ENCODE measurements at regions not wholly inside any gene's neighbourhood (a gene's known extent, or its start where the extent isn't known, plus 50 kb on each side); places are given as distances from the start of the nearest gene placed in this dataset.

DNA sequence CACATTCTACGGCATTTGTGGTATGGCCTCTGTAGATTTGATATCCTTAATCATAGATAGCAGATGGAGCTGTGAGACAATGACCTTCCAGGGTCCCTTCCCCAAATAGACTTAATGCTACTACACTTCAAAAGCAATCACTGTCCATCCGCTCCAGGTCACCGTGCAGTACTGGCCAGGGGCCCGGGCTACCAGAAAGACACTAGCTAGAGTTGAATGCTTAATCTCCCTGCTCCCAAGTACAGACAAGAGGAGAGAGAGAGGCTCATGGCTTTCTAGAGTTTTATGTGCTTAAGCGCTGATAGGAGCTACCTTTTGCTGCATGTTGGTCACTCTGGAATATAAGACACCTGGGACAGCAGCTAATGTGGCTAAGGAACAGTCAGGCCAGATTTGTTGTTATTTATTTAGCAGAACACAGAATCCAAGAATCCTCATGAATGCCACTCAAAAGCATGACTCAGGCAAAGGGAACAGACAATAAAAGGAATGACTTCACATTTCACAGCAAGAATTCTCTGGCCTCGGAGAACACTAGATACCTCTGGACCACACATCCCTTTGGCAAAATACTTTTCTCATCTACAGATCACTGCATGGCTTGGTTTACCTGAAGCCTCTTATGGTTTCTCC is 165.0 kb downstream of the LACC1 start:
- DNase-seq = peak; percentile 27
- Mint-ChIP-seq H3K36me3 (ENCODE audit: low read depth) (no peaks in the 10 kb centered on the region), H3K4me1 (ENCODE audit: low read depth) (peaks cover 5% of the 10 kb centered on the region; the same call in 1 of the 2 replicates), H3K4me3 (no peak overlapping the region), H3K9me3 (no peaks in the 10 kb centered on the region), H3K27me3 (ENCODE audit: insufficient read depth) (peaks cover 27% of the 10 kb centered on the region), H3K27ac (no peak overlapping the region)
- TF ChIP-seq, protein P1, sequence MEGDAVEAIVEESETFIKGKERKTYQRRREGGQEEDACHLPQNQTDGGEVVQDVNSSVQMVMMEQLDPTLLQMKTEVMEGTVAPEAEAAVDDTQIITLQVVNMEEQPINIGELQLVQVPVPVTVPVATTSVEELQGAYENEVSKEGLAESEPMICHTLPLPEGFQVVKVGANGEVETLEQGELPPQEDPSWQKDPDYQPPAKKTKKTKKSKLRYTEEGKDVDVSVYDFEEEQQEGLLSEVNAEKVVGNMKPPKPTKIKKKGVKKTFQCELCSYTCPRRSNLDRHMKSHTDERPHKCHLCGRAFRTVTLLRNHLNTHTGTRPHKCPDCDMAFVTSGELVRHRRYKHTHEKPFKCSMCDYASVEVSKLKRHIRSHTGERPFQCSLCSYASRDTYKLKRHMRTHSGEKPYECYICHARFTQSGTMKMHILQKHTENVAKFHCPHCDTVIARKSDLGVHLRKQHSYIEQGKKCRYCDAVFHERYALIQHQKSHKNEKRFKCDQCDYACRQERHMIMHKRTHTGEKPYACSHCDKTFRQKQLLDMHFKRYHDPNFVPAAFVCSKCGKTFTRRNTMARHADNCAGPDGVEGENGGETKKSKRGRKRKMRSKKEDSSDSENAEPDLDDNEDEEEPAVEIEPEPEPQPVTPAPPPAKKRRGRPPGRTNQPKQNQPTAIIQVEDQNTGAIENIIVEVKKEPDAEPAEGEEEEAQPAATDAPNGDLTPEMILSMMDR (IDR thresholded peaks at IDR 0.05) = no peak

DNA sequence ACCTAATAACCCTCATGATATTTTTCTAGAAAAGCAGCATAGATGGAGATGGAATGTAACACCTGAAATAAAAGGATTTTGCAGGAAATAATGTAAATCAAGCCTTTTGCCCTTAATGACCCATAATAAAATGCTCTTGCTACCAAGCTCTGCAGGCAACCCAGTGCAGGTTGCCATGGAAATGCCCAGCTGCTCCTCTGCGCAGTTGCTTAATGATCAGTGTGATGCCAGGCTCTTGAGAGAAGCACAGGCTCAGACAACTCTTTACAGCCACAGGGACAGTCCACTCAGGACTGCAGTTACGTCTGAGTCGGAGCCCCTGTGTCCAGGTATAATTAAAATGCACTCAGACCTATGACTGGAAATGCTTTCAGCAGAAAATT is 165.5 kb downstream of the LACC1 start:
- no peak overlapping the region for H3K27ac Mint-ChIP-seq
- H3K36me3 Mint-ChIP-seq (ENCODE audit: low read depth) = no peaks in the 10 kb centered on the region
- DNase-seq = no peak
- H3K9me3 Mint-ChIP-seq = no peaks in the 10 kb centered on the region
- H3K27me3 Mint-ChIP-seq (ENCODE audit: insufficient read depth) = peaks cover 27% of the 10 kb centered on the region
- no peak overlapping the region for H3K4me3 Mint-ChIP-seq
- peaks cover 5% of the 10 kb centered on the region; the same call in 1 of the 2 replicates for H3K4me1 Mint-ChIP-seq (ENCODE audit: low read depth)
- TF ChIP-seq, protein P1 (IDR thresholded peaks at IDR 0.05) = no peak

- Mint-ChIP-seq H3K4me3 (no peak overlapping the region), H3K27me3 (ENCODE audit: insufficient read depth) (peaks cover 26% of the 10 kb centered on the region), H3K27ac (no peak overlapping the region), H3K36me3 (ENCODE audit: low read depth) (no peaks in the 10 kb centered on the region), H3K4me1 (ENCODE audit: low read depth) (0 out of 2 replicates have a peak, but pooled peaks cover 5% of the 10 kb centered on the region), H3K9me3 (no peaks in the 10 kb centered on the region)
- TF ChIP-seq, protein P1 (IDR thresholded peaks at IDR 0.05) = no peak
- DNase-seq = no peak
These were observed 166.7 kb downstream of the LACC1 start for GRCh38 chr13:44046428-44046827.

DNA sequence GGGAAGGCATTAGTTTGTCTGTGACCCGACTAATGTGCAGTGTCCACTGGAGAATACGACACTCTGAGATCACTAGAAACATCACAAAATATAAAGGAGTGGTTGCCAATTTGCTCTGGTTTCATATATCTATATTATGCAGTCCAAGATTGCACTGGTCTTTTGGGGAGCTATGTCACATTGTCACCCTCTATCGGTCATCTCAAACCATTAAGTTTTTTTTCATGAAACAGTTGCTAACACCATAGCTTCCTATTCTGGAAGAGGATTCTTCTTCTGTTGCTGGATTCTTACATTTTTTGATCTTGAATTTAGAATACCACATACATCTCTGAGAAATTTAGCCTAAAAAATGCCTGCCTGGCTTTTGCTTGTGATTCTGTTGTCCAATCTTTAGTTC is 168.6 kb downstream of the LACC1 start:
- H3K4me1 Mint-ChIP-seq (ENCODE audit: low read depth) = peaks cover 19% of the 10 kb centered on the region
- no peak overlapping the region for H3K4me3 Mint-ChIP-seq
- no peak overlapping the region for H3K27ac Mint-ChIP-seq
- TF ChIP-seq, protein P1 (IDR thresholded peaks at IDR 0.05) = peak; percentile 71
- H3K36me3 Mint-ChIP-seq (ENCODE audit: low read depth) = no peaks in the 10 kb centered on the region
- DNase-seq = peak; percentile 17
- H3K9me3 Mint-ChIP-seq = no peaks in the 10 kb centered on the region
- peaks cover 26% of the 10 kb centered on the region for H3K27me3 Mint-ChIP-seq (ENCODE audit: insufficient read depth)

DNA sequence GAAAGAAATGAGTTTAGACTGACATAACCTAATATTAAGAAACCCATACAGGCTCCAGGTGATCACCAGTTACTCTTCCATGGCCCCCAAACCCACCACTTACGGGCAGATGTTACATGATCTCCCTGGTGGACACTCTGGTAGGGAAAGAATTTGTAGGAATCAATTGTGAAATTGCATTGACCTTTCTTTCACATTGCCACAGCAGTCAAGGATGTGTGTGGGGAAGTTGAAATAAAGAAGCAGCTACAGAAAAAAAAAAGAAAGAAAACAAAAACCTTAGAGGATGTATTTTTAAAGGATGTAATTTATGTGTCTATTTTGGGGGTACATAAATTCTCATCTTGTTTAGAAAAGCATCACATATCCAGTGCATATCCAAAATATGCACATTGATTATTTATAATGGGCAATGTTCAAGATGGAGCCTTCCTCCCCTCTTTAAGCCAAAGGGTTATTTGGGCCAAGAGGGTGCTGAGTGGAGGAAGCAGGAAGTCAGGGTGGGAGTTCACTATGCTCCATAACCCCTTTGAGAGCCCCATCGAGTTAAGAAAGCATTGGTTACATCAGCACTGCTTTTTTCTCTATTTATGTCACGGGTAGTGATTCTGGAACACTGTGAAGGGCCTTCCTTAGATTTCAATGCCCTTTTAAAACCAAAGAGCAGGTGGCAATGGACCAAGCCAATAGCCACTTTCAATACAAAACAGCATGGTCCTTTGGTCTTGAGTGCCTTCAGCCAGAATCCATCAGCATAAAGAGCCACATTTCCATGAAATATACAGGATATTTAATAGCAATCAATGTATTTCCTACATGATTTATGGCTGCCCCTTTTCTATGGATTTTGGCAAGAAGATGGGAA is 169.6 kb downstream of the LACC1 start:
- Mint-ChIP-seq H3K27me3 (ENCODE audit: insufficient read depth) (peaks cover 30% of the 10 kb centered on the region), H3K4me3 (no peak overlapping the region), H3K36me3 (ENCODE audit: low read depth) (no peaks in the 10 kb centered on the region), H3K27ac (no peak overlapping the region), H3K9me3 (no peaks in the 10 kb centered on the region), H3K4me1 (ENCODE audit: low read depth) (peaks cover 22% of the 10 kb centered on the region)
- TF ChIP-seq, protein P1 (IDR thresholded peaks at IDR 0.05) = no peak
- DNase-seq = no peak

Data from HFFc6 (cell line).